ENCODE measurements at regions not wholly inside any gene's neighbourhood (a gene's known extent, or its start where the extent isn't known, plus 50 kb on each side); places are given as distances from the start of the nearest gene placed in this dataset.

GRCh38 chr6:149147195-149147594 is 170.3 kb upstream of the TAB2 start:
- no peak for DNase-seq (ENCODE audit: low read depth)
- no peak overlapping the region for H3K4me3 ChIP-seq (ENCODE audit: low read depth, low read length)
- in situ Hi-C loops (cut with HindIII; ENCODE audit: low sequenced_read_pairs) = no loop called here
- TF ChIP-seq, protein P1, sequence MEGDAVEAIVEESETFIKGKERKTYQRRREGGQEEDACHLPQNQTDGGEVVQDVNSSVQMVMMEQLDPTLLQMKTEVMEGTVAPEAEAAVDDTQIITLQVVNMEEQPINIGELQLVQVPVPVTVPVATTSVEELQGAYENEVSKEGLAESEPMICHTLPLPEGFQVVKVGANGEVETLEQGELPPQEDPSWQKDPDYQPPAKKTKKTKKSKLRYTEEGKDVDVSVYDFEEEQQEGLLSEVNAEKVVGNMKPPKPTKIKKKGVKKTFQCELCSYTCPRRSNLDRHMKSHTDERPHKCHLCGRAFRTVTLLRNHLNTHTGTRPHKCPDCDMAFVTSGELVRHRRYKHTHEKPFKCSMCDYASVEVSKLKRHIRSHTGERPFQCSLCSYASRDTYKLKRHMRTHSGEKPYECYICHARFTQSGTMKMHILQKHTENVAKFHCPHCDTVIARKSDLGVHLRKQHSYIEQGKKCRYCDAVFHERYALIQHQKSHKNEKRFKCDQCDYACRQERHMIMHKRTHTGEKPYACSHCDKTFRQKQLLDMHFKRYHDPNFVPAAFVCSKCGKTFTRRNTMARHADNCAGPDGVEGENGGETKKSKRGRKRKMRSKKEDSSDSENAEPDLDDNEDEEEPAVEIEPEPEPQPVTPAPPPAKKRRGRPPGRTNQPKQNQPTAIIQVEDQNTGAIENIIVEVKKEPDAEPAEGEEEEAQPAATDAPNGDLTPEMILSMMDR (IDR thresholded peaks at IDR 0.05; ENCODE audit: low read depth, low read length, missing control alignments) = no peak

DNA sequence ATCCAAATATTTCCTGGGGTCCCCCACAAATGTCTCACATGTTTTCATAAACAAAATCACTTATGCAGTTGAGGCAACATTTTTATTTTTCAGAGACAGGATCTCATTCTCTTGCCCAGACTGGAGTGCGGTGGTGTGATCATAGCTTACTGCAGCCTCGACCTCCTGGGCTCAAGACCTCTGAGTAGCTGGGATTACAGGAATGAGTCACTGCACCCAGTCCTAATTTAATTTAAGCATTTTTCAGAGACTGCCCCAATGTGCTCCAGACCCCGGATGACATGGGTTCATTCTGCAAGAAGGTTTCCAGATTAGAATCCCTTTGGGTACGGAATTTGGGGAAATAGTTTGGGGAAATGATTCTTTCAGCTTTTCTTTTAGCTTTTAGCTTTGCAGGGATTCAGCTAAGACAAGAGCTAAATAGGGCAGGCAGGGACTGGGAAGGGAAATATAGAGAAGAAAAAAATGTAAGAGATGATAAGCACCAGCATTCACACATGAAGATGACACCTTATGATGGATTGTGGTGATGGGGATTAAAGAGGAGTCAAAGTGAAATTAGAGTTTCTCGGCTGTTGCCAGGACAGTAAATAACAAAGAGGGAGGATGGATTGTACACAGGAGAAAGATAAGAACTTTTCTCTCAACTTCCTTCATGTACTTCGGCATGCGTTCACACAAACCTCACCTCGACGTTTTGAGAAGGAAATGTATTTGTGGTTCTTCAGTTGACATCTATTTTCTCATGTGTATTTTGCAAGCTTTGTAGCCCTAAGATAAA is 169.4 kb upstream of the TAB2 start:
- in situ Hi-C loops (cut with HindIII; ENCODE audit: low sequenced_read_pairs) = no loop called here
- DNase-seq (ENCODE audit: low read depth) = no peak
- H3K4me3 ChIP-seq (ENCODE audit: low read depth, low read length) = no peak overlapping the region
- TF ChIP-seq, protein P1 (IDR thresholded peaks at IDR 0.05; ENCODE audit: low read depth, low read length, missing control alignments) = no peak

- DNase-seq (ENCODE audit: low read depth) = no peak
- TF ChIP-seq, protein P1 (IDR thresholded peaks at IDR 0.05; ENCODE audit: low read depth, low read length, missing control alignments) = no peak
- no peak overlapping the region for H3K4me3 ChIP-seq (ENCODE audit: low read depth, low read length)
- in situ Hi-C loops (cut with HindIII; ENCODE audit: low sequenced_read_pairs) = no loop called here
Measured at GRCh38 chr6:149149653-149150052, 167.9 kb upstream of the TAB2 start.

- no peak overlapping the region for H3K4me3 ChIP-seq (ENCODE audit: low read depth, low read length)
- no peak for DNase-seq (ENCODE audit: low read depth)
- in situ Hi-C loops (cut with HindIII; ENCODE audit: low sequenced_read_pairs) = no loop called here
- TF ChIP-seq, protein P1 (IDR thresholded peaks at IDR 0.05; ENCODE audit: low read depth, low read length, missing control alignments) = no peak
Measured at GRCh38 chr6:149150301-149150700, 167.2 kb upstream of the TAB2 start.

GRCh38 chr6:149150801-149151398 is 166.6 kb upstream of the TAB2 start:
- in situ Hi-C loops (cut with HindIII; ENCODE audit: low sequenced_read_pairs) = no loop called here
- TF ChIP-seq, protein P1 (IDR thresholded peaks at IDR 0.05; ENCODE audit: low read depth, low read length, missing control alignments) = no peak
- DNase-seq (ENCODE audit: low read depth) = no peak
- no peak overlapping the region for H3K4me3 ChIP-seq (ENCODE audit: low read depth, low read length)

DNA sequence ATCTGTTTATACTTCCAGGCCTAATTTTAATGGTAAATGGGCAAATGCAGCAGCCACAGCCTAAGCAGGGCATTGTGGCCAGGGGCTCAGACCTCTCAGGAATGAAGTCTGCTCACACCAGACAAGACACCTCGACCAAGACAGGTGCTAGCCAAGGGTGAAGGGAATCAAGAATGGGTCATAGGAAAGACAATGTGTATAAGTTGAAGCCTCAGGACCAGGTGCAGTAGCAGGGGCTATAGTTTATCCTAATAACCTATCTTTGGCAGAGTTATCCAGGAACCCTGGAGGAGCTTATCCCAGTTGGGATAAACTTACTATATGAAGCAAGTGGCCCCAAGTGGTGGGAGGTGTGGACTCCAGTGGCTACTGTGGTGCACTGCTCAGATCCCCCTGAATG is 165.0 kb upstream of the TAB2 start:
- no peak overlapping the region for H3K4me3 ChIP-seq (ENCODE audit: low read depth, low read length)
- no peak for DNase-seq (ENCODE audit: low read depth)
- in situ Hi-C loops (cut with HindIII; ENCODE audit: low sequenced_read_pairs) = no loop called here
- TF ChIP-seq, protein P1 (IDR thresholded peaks at IDR 0.05; ENCODE audit: low read depth, low read length, missing control alignments) = no peak
